ENCODE measurements at regions not wholly inside any gene's neighbourhood (a gene's known extent, or its start where the extent isn't known, plus 50 kb on each side); places are given as distances from the start of the nearest gene placed in this dataset.

DNA sequence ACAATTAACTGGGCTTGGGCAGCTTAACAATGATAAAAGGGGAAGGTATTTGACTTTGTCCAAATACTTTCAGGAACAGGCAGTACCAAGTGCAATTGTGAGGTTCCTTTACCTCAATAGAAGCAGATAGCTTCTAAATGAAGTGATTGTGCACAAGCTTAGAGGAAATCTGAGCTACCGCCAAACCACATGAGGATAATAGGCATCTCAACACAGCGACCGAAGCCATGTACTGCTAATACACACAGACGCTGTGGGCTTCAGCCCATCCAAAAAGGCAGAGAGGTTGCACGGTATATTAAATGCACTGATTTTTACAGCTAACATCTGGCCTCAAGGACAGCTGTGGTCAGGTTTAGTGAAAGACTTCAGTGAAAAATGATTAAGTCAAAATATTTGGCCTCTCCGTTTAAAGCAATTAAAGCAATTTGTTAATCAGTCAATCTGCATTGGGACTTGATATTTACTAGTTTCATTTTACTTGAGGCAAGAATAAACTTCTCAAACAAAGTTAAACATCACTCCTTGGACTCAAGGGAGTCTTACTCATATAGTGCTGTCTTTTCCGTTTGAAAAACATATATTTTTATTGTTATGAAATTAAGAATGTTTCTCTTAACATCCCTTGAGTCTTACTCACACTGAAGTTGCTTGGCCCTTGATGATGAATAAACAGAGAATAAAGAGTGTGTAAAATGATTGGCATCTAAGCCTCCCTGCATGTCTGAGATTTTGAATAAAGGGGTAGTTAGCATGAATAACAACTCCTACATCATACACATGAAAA lies 306.3 kb downstream of the C7orf25 start:
- Histone ChIP-seq H4K5ac (ENCODE audit: insufficient read length, low read depth, low read length) (no peak overlapping the region), H2BK15ac (ENCODE audit: low read length) (no peak overlapping the region), H3K79me1 (ENCODE audit: low read depth, low read length) (no peaks in the 10 kb centered on the region), H3K4me3 (ENCODE audit: extremely low read depth in 1 of 4, insufficient read depth in 2 of 4, low read depth in 3 of 4, low read length in 4 of 4) (no peak overlapping the region), H4K8ac (ENCODE audit: extremely low read depth, insufficient read depth, low read length) (no peak overlapping the region), H2AFZ (ENCODE audit: low read length) (peak overlapping the region; percentile 63; the same call in 1 of the 2 replicates), H3K9me3 (ENCODE audit: insufficient read depth in 2 of 2, low read depth in 1 of 2, low read length in 1 of 2) (no peaks in the 10 kb centered on the region), H2BK5ac (ENCODE audit: low read depth, low read length) (no peak overlapping the region), H3K4ac (replicated peaks; ENCODE audit: insufficient read length, low read depth, low read length) (no peak overlapping the region), H3K56ac (replicated peaks; ENCODE audit: insufficient read length, low read depth, low read length) (no peak overlapping the region), H4K20me1 (replicated peaks in 1 of 2; ENCODE audit: control insufficient read depth in 1 of 2, insufficient read depth in 2 of 2, low read length in 2 of 2) (no peaks in the 10 kb centered on the region), H2AK5ac (ENCODE audit: low read depth, low read length) (no peak overlapping the region), H2BK12ac (ENCODE audit: low read depth, low read length) (no peak overlapping the region), H3K14ac (ENCODE audit: insufficient read length) (no peak overlapping the region), H2BK20ac (ENCODE audit: low read length) (no peak overlapping the region), H4K91ac (replicated peaks; ENCODE audit: insufficient read length, low read length) (no peak overlapping the region), H3K27me3 (replicated peaks in 1 of 4; ENCODE audit: control insufficient read depth in 3 of 4, extremely low read depth in 1 of 4, insufficient read depth in 3 of 4, low read length in 3 of 4) (no peaks in the 10 kb centered on the region), H3K27ac (ENCODE audit: low read depth, low read length) (no peak overlapping the region), H3K4me1 (replicated peaks in 1 of 4; ENCODE audit: control insufficient read depth in 3 of 4, insufficient read depth in 4 of 4, low read length in 3 of 4) (no peaks in the 10 kb centered on the region), H3K9ac (replicated peaks in 1 of 4; ENCODE audit: extremely low read depth in 1 of 4, low read depth in 3 of 4, low read length in 3 of 4) (no peak overlapping the region), H3K18ac (ENCODE audit: extremely low read depth, low read length) (no peak overlapping the region), H3K23me2 (ENCODE audit: low read depth, low read length) (no peaks in the 10 kb centered on the region), H3K79me2 (ENCODE audit: control insufficient read depth in 1 of 2, insufficient read depth in 2 of 2, low read length in 2 of 2) (no peaks in the 10 kb centered on the region), H3K23ac (ENCODE audit: insufficient read length) (no peak overlapping the region), H3K4me2 (ENCODE audit: insufficient read depth in 1 of 2, low read depth in 2 of 2, low read length in 2 of 2) (no peak overlapping the region), H3K36me3 (ENCODE audit: control insufficient read depth in 2 of 4, insufficient read depth in 4 of 4, low read length in 3 of 4) (no peaks in the 10 kb centered on the region), H2BK120ac (replicated peaks; ENCODE audit: low read depth, low read length) (no peak overlapping the region)
- no peak for DNase-seq (ENCODE audit: low read depth in 1 of 2, low spot score in 2 of 2)
- POLR2A ChIA-PET (ENCODE audit: partially characterized antibody): interaction anchor here (0.8 kb wide), 1 partner anchor 283 kb away, joined by 3 read pairs; no protein-coding TSS in a partner anchor
- CTCF ChIA-PET (ENCODE audit: partially characterized antibody): interaction anchor here (0.6 to 0.7 kb wide), 2 partner anchors 12 to 202 kb away, joined by 3 to 4 read pairs; no protein-coding TSS in a partner anchor
- FAIRE-seq: no peak
- 91% methylated on average over 7 of the region's 7 CpGs; no CpG with 5 or more reads in 1 of the 2 experiments for WGBS, 2 experiments (ENCODE audit: extremely low coverage in 1 of 2, insufficient coverage in 1 of 2, insufficient read length in 1 of 2, insufficient replicate concordance in 2 of 2, low coverage in 1 of 2, low lambda C conversion rate in 2 of 2, missing lambda C conversion rate in 1 of 2)
- TF ChIP-seq, protein P1, sequence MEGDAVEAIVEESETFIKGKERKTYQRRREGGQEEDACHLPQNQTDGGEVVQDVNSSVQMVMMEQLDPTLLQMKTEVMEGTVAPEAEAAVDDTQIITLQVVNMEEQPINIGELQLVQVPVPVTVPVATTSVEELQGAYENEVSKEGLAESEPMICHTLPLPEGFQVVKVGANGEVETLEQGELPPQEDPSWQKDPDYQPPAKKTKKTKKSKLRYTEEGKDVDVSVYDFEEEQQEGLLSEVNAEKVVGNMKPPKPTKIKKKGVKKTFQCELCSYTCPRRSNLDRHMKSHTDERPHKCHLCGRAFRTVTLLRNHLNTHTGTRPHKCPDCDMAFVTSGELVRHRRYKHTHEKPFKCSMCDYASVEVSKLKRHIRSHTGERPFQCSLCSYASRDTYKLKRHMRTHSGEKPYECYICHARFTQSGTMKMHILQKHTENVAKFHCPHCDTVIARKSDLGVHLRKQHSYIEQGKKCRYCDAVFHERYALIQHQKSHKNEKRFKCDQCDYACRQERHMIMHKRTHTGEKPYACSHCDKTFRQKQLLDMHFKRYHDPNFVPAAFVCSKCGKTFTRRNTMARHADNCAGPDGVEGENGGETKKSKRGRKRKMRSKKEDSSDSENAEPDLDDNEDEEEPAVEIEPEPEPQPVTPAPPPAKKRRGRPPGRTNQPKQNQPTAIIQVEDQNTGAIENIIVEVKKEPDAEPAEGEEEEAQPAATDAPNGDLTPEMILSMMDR (IDR thresholded peaks at IDR 0.05; ENCODE audit: control extremely low read depth in 1 of 3, insufficient read depth in 1 of 3, low read depth in 1 of 3, low read length in 3 of 3): no peak
- TF ChIP-seq RFX5 (IDR thresholded peaks at IDR 0.05; ENCODE audit: borderline replicate concordance, low read depth, low read length): no peak
- no peak for TF ChIP-seq USF2 (IDR thresholded peaks at IDR 0.05; ENCODE audit: low read length)
- TF ChIP-seq TCF12 (IDR thresholded peaks at IDR 0.05; ENCODE audit: low read depth, low read length): no peak
- TF ChIP-seq BCL11A (IDR thresholded peaks at IDR 0.05; ENCODE audit: low read depth in 2 of 2, low read length in 2 of 2): no peak
- no peak for TF ChIP-seq SIRT6 (IDR thresholded peaks at IDR 0.05; ENCODE audit: low read length)
- TF ChIP-seq SP4 (IDR thresholded peaks at IDR 0.05; ENCODE audit: low read length): no peak
- TF ChIP-seq CHD2 (IDR thresholded peaks at IDR 0.05; ENCODE audit: low read length): no peak
- no peak for TF ChIP-seq RXRA (IDR thresholded peaks at IDR 0.05; ENCODE audit: insufficient read depth, low read depth, low read length)
- TF ChIP-seq GABPA (IDR thresholded peaks at IDR 0.05; ENCODE audit: borderline replicate concordance, insufficient read depth, low read length): no peak

Measured in H1 (cell line).